Cardiac fibroblast (primary cell): ENCODE measurements at regions not wholly inside any gene's neighbourhood (a gene's known extent, or its start where the extent isn't known, plus 50 kb on each side); places are given as distances from the start of the nearest gene placed in this dataset.

Experiments
- DNase-seq, 2 donors: peaks; one replicate each; pipeline versions ENCODE4 v3.0.0 to v3.0.0-alpha.2; 2010; ENCODE audit warnings: low read depth in 2 of 2
- H3K4me3 ChIP-seq, 2 donors: replicated peaks in 1 of 2; 1 replicate in 1 of 2; 2 replicates in 1 of 2; pipeline ENCODE4 v1.5.1; 2011; ENCODE audit warnings: low read depth in 2 of 2, low read length in 2 of 2, mild to moderate bottlenecking in 2 of 2, moderate library complexity in 1 of 2
- CTCF ChIP-seq: IDR thresholded peaks from one replicate; pipeline ENCODE4 v1.5.1; 2011; ENCODE audit warnings: low read depth, mild to moderate bottlenecking, low read length, inconsistent platforms

DNA sequence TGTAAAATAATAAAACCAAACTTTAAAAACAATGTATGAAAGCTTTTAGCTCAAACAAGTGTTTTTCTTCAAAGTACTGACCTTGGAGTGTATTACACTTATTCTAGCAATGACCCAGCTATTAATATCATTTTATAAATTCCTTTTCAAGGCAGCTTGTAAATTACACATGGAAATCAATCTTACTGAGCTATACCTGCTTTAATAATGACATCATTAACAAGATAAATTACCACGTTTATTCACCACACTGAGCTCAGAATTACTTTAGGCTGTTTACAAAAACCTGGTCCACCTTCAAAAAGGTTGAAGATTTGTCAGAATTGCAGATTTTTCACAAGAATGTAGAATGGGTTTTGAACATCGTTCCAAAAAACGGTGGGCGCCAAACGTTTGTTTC is 91.7 kb upstream of the RFLNA start:
- no peak overlapping the region for H3K4me3 ChIP-seq
- TF ChIP-seq CTCF = no peak
- DNase-seq = no peak

DNA sequence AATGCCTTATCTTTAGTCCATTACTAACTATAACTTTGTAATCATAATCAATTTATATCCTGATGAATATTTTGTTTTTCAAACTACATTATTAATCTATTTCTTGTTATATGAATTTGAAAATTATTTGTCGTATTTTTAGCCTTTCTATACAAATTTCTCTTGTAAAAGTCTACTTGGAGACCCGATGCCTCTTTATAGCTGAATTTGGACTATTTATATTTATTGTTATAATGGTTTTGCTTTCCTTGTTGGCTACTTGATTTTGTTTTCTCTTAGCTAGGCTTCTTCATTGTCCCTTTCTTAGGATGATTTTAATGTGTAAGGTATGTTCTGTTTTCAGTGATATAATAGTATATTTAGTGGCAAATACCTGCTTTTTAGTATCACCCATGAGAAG is 89.5 kb upstream of the RFLNA start:
- TF ChIP-seq CTCF = no peak
- DNase-seq = no peak
- H3K4me3 ChIP-seq = no peak overlapping the region

- no peak overlapping the region for H3K4me3 ChIP-seq
- TF ChIP-seq CTCF = no peak
- DNase-seq = no peak
Observed at GRCh38 chr12:124207049-124207448, 87.8 kb upstream of the RFLNA start.

- no peak overlapping the region for H3K4me3 ChIP-seq
- DNase-seq = peak in 1 of 2 donors; percentile 35
- TF ChIP-seq CTCF = no peak
Observed at GRCh38 chr12:124207617-124208016, 87.3 kb upstream of the RFLNA start.

GRCh38 chr12:124208489-124208888 is 86.4 kb upstream of the RFLNA start:
- DNase-seq = peak in 1 of 2 donors; percentile 39
- no peak for TF ChIP-seq CTCF
- no peak overlapping the region for H3K4me3 ChIP-seq

DNA sequence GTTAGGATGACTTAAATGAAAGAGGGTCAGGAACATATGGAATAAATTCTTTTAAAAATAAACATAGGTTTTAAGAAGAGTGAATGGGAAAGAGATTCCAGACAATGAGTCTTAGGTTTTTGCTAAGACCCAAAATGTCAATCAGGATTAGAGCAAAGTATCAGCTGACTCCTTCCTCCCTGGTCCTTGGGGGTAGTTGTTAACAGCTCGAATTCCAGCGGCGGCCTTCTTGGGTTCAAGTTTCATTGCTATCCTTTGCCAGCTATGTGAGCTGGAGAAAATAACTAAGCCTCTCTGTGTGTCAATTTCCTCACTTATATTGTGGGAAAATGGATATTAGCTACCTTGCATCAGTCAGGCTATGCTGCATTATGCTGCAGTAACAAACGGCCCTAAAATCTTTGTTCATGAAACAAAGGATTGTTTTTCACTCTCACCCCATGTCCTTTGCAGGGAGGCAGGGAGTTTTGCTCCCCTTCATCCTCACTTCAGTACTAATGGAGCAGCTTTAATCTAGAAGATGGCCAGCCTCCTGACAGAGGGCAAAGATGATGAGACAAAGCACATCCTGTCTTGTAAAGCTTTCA is 83.8 kb upstream of the RFLNA start:
- no peak for TF ChIP-seq CTCF
- DNase-seq = no peak
- no peak overlapping the region for H3K4me3 ChIP-seq

DNA sequence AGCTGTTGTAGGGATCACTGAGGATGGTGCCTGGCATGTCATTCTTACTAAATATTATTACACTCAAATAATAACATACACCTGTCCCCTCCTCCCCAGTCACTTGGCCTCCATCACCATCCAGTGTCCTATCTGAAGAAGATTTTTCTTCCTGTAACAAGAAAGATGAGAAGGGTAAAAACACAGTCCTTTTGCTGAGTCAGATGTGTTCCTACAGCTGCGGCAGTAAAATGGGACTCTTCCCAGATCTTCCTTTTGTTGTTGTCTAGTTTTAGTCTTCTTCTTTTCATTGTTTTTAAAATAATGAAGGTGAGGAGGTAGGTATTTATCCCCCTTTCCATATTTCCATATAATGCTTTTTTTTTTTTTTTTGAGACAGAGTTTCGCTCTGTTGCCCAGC is 83.1 kb upstream of the RFLNA start:
- H3K4me3 ChIP-seq = no peak overlapping the region

More for the DNA sequence above, 83.1 kb upstream of the RFLNA start:
- DNase-seq = no peak
- no peak for TF ChIP-seq CTCF
